GM23338 (cell line): ENCODE measurements at regions not wholly inside any gene's neighbourhood (a gene's known extent, or its start where the extent isn't known, plus 50 kb on each side); places are given as distances from the start of the nearest gene placed in this dataset.
A peak's percentile ranks its signal among the peaks of the same experiment; 100 is the strongest.

Experiments used
- ATAC-seq: fragments of 200-7000 bp; cut with Tn5 transposase; 3 replicates; pipeline ENCODE4 v1.9.1; 2020
- DNase-seq: peaks from one replicate; pipeline ENCODE4 v3.0.0-alpha.2; 2015; ENCODE audit warnings: low spot score
- H2AFZ ChIP-seq: fragments of 200-600 bp; sonication (generic); 2 replicates; pipeline ENCODE4 v1.8.0; 2016; ENCODE audit warnings: antibody characterized with exemption, mild to moderate bottlenecking, moderate library complexity
- H3F3A ChIP-seq: fragments of 200-600 bp; sonication (generic); replicated peaks from 2 replicates; pipeline ENCODE4 v1.8.0; 2017; ENCODE audit warnings: antibody characterized with exemption, mixed run types, low read depth
- H3K27ac ChIP-seq: fragments of 200-600 bp; sonication (generic); 2 replicates; pipeline ENCODE4 v1.6.1; 2016; ENCODE audit warnings: low read depth
- H3K27me3 ChIP-seq: fragments of 200-600 bp; sonication (generic); 2 replicates; pipeline ENCODE4 v1.8.0; 2016; ENCODE audit warnings: mild to moderate bottlenecking, mixed run types, moderate library complexity; ENCODE audit not compliant: insufficient read depth
- H3K36me3 ChIP-seq: fragments of 200-600 bp; sonication (generic); 2 replicates; pipeline ENCODE4 v1.8.0; 2016; ENCODE audit warnings: mild to moderate bottlenecking; ENCODE audit not compliant: insufficient read depth
- H3K4me1 ChIP-seq: fragments of 200-600 bp; sonication (generic); 2 replicates; pipeline ENCODE4 v1.8.0; 2016; ENCODE audit warnings: mild to moderate bottlenecking, moderate library complexity; ENCODE audit not compliant: insufficient read depth
- H3K4me2 ChIP-seq: fragments of 200-600 bp; sonication (generic); 2 replicates; pipeline ENCODE4 v1.7.1; 2017; ENCODE audit warnings: mixed run types
- H3K4me3 ChIP-seq: fragments of 200-600 bp; sonication (generic); 2 replicates; pipeline ENCODE4 v1.6.1; 2016; ENCODE audit warnings: mixed run types
- H3K79me2 ChIP-seq: fragments of 200-600 bp; sonication (generic); replicated peaks from 2 replicates; pipeline ENCODE4 v1.8.0; 2017; ENCODE audit warnings: mild to moderate bottlenecking; ENCODE audit not compliant: insufficient read depth
- H3K9me2 ChIP-seq: fragments of 200-600 bp; sonication (generic); 2 replicates; pipeline ENCODE4 v1.8.0; 2017; ENCODE audit not compliant: insufficient read depth
- H4K20me1 ChIP-seq: fragments of 200-600 bp; sonication (generic); replicated peaks from 2 replicates; pipeline ENCODE4 v1.8.0; 2017; ENCODE audit warnings: mild to moderate bottlenecking; ENCODE audit not compliant: insufficient read depth
- H3K27ac Mint-ChIP-seq: 2 replicates; pipeline ENCODE4 v1.8.0; 2020; ENCODE audit warnings: inconsistent platforms, mild to moderate bottlenecking, moderate library complexity, mixed read lengths
- H3K27me3 Mint-ChIP-seq: 3 replicates; pipeline ENCODE4 v1.8.0; 2022; ENCODE audit warnings: low read depth, mild to moderate bottlenecking, moderate library complexity, mixed read lengths, inconsistent platforms; ENCODE audit not compliant: insufficient read depth, poor library complexity
- H3K36me3 Mint-ChIP-seq: 3 replicates; pipeline ENCODE4 v1.8.0; 2021; ENCODE audit warnings: low read depth, mild to moderate bottlenecking, inconsistent platforms, moderate library complexity, mixed read lengths
- H3K4me1 Mint-ChIP-seq: 3 replicates; pipeline ENCODE4 v1.8.0; 2020; ENCODE audit warnings: mild to moderate bottlenecking, inconsistent platforms, mixed read lengths
- H3K4me3 Mint-ChIP-seq: 3 replicates; pipeline ENCODE4 v1.8.0; 2021; ENCODE audit warnings: moderate library complexity, mild to moderate bottlenecking, inconsistent platforms, mixed read lengths
- H3K9me3 Mint-ChIP-seq: 3 replicates; pipeline ENCODE4 v1.8.0; 2020; ENCODE audit warnings: moderate library complexity, mild to moderate bottlenecking, inconsistent platforms, mixed read lengths
- CREB1 ChIP-seq: fragments of 250-450 bp; sonication (Bioruptor Pico); IDR thresholded peaks from 2 replicates; pipeline ENCODE4 v1.5.0; 2020; ENCODE audit warnings: low read depth, mild to moderate bottlenecking, moderate library complexity
- CTCF ChIP-seq, 2 experiments: fragments of 200-600 bp in 1 of 2; sonication (generic) in 1 of 2; conservative IDR thresholded peaks; 2 replicates each; pipeline versions ENCODE4 v1.5.1 to v1.6.1; 2016 to 2017; ENCODE audit warnings: antibody characterized with exemption in 2 of 2, low read depth in 2 of 2, mild to moderate bottlenecking in 2 of 2, moderate library complexity in 1 of 2
- ETS1 ChIP-seq: IDR thresholded peaks from 2 replicates; pipeline ENCODE4 v1.6.1; 2016; ENCODE audit warnings: antibody characterized with exemption
- EZH2phosphoT487 ChIP-seq: fragments of 200-600 bp; sonication (generic); IDR thresholded peaks from one replicate; pipeline ENCODE4 v1.8.1; 2018; ENCODE audit warnings: antibody characterized with exemption; ENCODE audit not compliant: unreplicated experiment
- NANOG ChIP-seq: IDR thresholded peaks from 2 replicates; pipeline ENCODE4 v1.6.1; 2016; ENCODE audit warnings: antibody characterized with exemption, borderline replicate concordance
- POLR2AphosphoS5 ChIP-seq: IDR thresholded peaks from 2 replicates; pipeline ENCODE4 v1.6.1; 2016; ENCODE audit warnings: antibody characterized with exemption, low read depth
- STAT1 ChIP-seq: IDR thresholded peaks from one replicate; pipeline ENCODE4 v1.6.1; 2016; ENCODE audit warnings: antibody characterized with exemption; ENCODE audit not compliant: unreplicated experiment

GRCh38 chr11:103618528-103618927 lies 417.9 kb upstream of the DDI1 start:
- Histone ChIP-seq H4K20me1 (no peaks in the 10 kb centered on the region), H2AFZ (peak overlapping the region; percentile 59; the same call in 1 of the 2 replicates), H3F3A (no peaks in the 10 kb centered on the region), H3K27ac (no peak overlapping the region), H3K4me2 (no peak overlapping the region), H3K4me1 (no peaks in the 10 kb centered on the region), H3K9me2 (peaks cover 16% of the 10 kb centered on the region; the same call in 1 of the 2 replicates), H3K79me2 (no peaks in the 10 kb centered on the region), H3K27me3 (no peaks in the 10 kb centered on the region), H3K36me3 (no peaks in the 10 kb centered on the region), H3K4me3 (no peak overlapping the region)
- peaks cover 2% of the 10 kb centered on the region; the same call in 2 of the 3 replicates for H3K4me1 Mint-ChIP-seq
- H3K27me3 Mint-ChIP-seq, result no peaks in the 10 kb centered on the region
- no peaks in the 10 kb centered on the region for H3K36me3 Mint-ChIP-seq
- DNase-seq (no peak), ATAC-seq (no peak)
- H3K4me3 Mint-ChIP-seq, result no peak overlapping the region
- H3K9me3 Mint-ChIP-seq, result no peaks in the 10 kb centered on the region
- TF ChIP-seq CTCF (conservative IDR thresholded peaks at IDR 0.05; ENCODE audit: low read depth in 2 of 2) (no peak), ETS1 (no peak), CREB1 (CRISPR knock-in tag) (no peak), NANOG (no peak), POLR2AphosphoS5 (no peak), EZH2phosphoT487 (no peak), STAT1 (no peak)
- H3K27ac Mint-ChIP-seq, result no peak overlapping the region

GRCh38 chr11:103619480-103619879 lies 417.0 kb upstream of the DDI1 start:
- no peak for ATAC-seq
- Histone ChIP-seq H3F3A (no peaks in the 10 kb centered on the region), H3K9me2 (peaks cover 16% of the 10 kb centered on the region; the same call in 1 of the 2 replicates), H4K20me1 (no peaks in the 10 kb centered on the region), H3K4me3 (no peak overlapping the region), H3K27me3 (no peaks in the 10 kb centered on the region), H3K27ac (no peak overlapping the region), H3K4me2 (no peak overlapping the region), H3K36me3 (no peaks in the 10 kb centered on the region), H3K4me1 (no peaks in the 10 kb centered on the region), H3K79me2 (no peaks in the 10 kb centered on the region), H2AFZ (no peak overlapping the region)
- DNase-seq, result no peak
- no peaks in the 10 kb centered on the region for H3K9me3 Mint-ChIP-seq
- TF ChIP-seq NANOG, result no peak
- TF ChIP-seq CTCF (conservative IDR thresholded peaks at IDR 0.05; ENCODE audit: low read depth in 2 of 2), result peak in 1 of 2 experiments; percentile 39; a peak in 2 of 4 replicates
- H3K27me3 Mint-ChIP-seq, result no peaks in the 10 kb centered on the region
- H3K4me3 Mint-ChIP-seq, result no peak overlapping the region
- H3K36me3 Mint-ChIP-seq, result no peaks in the 10 kb centered on the region
- no peak overlapping the region for H3K27ac Mint-ChIP-seq
- peaks cover 2% of the 10 kb centered on the region; the same call in 2 of the 3 replicates for H3K4me1 Mint-ChIP-seq
